DND-41 (cell line): ENCODE measurements at regions not wholly inside any gene's neighbourhood (a gene's known extent, or its start where the extent isn't known, plus 50 kb on each side); places are given as distances from the start of the nearest gene placed in this dataset.

ENCODE experiments used
- EZH2 ChIP-seq: IDR thresholded peaks from 3 replicates; pipeline ENCODE4 v1.6.1; 2012; ENCODE audit warnings: borderline replicate concordance, low read depth, mild to moderate bottlenecking, moderate library complexity, low read length, inconsistent platforms; ENCODE audit not compliant: severe bottlenecking
- TF ChIP-seq, protein P1 (sequence below): IDR thresholded peaks from 2 replicates; pipeline ENCODE4 v1.5.1; 2012; ENCODE audit warnings: borderline replicate concordance, low read length, moderate library complexity, mild to moderate bottlenecking; ENCODE audit not compliant: poor library complexity, severe bottlenecking; ENCODE audit errors: extremely low read depth

DNA sequence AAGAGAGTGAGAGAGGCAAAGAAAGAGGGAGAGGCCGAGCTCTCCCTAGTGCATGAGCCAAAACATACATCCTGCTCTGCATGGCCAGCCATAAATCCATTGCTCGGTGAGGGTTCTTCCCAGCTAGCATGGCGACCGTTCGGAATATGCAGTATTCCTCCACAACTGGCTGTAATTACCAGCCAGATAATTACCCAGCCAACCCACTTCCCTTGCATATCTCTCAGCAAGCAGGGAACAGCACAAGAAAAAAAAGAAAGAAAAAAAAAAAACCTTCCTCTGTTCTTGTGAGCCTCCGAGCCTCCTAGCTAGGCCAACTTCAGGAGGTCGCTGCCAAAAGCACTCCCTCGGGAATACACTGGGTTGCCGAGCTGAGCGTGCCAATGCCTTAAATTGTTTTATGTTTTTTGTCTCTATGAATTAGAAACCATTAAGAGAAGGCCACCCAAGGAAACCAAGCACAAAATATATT lies 567.9 kb downstream of the MED13L start:
- TF ChIP-seq, protein P1, sequence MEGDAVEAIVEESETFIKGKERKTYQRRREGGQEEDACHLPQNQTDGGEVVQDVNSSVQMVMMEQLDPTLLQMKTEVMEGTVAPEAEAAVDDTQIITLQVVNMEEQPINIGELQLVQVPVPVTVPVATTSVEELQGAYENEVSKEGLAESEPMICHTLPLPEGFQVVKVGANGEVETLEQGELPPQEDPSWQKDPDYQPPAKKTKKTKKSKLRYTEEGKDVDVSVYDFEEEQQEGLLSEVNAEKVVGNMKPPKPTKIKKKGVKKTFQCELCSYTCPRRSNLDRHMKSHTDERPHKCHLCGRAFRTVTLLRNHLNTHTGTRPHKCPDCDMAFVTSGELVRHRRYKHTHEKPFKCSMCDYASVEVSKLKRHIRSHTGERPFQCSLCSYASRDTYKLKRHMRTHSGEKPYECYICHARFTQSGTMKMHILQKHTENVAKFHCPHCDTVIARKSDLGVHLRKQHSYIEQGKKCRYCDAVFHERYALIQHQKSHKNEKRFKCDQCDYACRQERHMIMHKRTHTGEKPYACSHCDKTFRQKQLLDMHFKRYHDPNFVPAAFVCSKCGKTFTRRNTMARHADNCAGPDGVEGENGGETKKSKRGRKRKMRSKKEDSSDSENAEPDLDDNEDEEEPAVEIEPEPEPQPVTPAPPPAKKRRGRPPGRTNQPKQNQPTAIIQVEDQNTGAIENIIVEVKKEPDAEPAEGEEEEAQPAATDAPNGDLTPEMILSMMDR: no peak
- TF ChIP-seq EZH2: no peak
